Right lobe of liver (tissue), 4 donors: ENCODE measurements at regions not wholly inside any gene's neighbourhood (a gene's known extent, or its start where the extent isn't known, plus 50 kb on each side); places are given as distances from the start of the nearest gene placed in this dataset.

Experiments
- CTCF ChIP-seq, 4 donors: fragments of 200-600 bp in 3 of 4; fragments of 450-650 bp in 1 of 4; IDR thresholded peaks; one replicate each; pipeline versions ENCODE4 v1.5.1 to v1.8.0; 2016 to 2022; ENCODE audit warnings: antibody characterized with exemption in 4 of 4, mild to moderate bottlenecking in 2 of 4
- POLR2A ChIP-seq: fragments of 450-650 bp; IDR thresholded peaks from one replicate; pipeline ENCODE4 v1.6.1; 2017; ENCODE audit warnings: antibody characterized with exemption, mild to moderate bottlenecking
- donor health status: DM: no; HTN: no; CAD: no.
- donor health status: DM: no; HTN: no; CAD: no.
- donor health status: DM: no; HTN: yes; CAD: no.

GRCh38 chr6:27805347-27805746, 106.8 kb downstream of the OR2B2 start:
- TF ChIP-seq POLR2A (no peak), CTCF (IDR thresholded peaks at IDR 0.05) (no peak)
